HUES6 (cell line): ENCODE measurements at regions not wholly inside any gene's neighbourhood (a gene's known extent, or its start where the extent isn't known, plus 50 kb on each side); places are given as distances from the start of the nearest gene placed in this dataset.

Experiments
- H3K27ac ChIP-seq: 2 replicates; pipeline ENCODE4 v1.7.0; 2013; ENCODE audit warnings: low read depth, mild to moderate bottlenecking, low read length, inconsistent platforms
- H3K27me3 ChIP-seq: 2 replicates; pipeline ENCODE4 v1.6.1; 2013; ENCODE audit warnings: low read length; ENCODE audit not compliant: control insufficient read depth, insufficient read depth
- H3K36me3 ChIP-seq: 2 replicates; pipeline ENCODE4 v1.6.1; 2013; ENCODE audit warnings: low read length; ENCODE audit not compliant: control insufficient read depth, insufficient read depth
- H3K4me1 ChIP-seq: 2 replicates; pipeline ENCODE4 v1.6.1; 2013; ENCODE audit warnings: low read length; ENCODE audit not compliant: control insufficient read depth, insufficient read depth
- H3K4me3 ChIP-seq: 2 replicates; pipeline ENCODE4 v1.5.1; 2013; ENCODE audit warnings: low read depth, low read length
- H3K9ac ChIP-seq: one replicate; pipeline ENCODE4 v1.6.1; 2013; ENCODE audit warnings: mild to moderate bottlenecking, low read length
- H3K9me3 ChIP-seq: 2 replicates; pipeline ENCODE4 v1.6.1; 2013; ENCODE audit warnings: low read depth, low read length; ENCODE audit not compliant: control insufficient read depth, insufficient read depth

DNA sequence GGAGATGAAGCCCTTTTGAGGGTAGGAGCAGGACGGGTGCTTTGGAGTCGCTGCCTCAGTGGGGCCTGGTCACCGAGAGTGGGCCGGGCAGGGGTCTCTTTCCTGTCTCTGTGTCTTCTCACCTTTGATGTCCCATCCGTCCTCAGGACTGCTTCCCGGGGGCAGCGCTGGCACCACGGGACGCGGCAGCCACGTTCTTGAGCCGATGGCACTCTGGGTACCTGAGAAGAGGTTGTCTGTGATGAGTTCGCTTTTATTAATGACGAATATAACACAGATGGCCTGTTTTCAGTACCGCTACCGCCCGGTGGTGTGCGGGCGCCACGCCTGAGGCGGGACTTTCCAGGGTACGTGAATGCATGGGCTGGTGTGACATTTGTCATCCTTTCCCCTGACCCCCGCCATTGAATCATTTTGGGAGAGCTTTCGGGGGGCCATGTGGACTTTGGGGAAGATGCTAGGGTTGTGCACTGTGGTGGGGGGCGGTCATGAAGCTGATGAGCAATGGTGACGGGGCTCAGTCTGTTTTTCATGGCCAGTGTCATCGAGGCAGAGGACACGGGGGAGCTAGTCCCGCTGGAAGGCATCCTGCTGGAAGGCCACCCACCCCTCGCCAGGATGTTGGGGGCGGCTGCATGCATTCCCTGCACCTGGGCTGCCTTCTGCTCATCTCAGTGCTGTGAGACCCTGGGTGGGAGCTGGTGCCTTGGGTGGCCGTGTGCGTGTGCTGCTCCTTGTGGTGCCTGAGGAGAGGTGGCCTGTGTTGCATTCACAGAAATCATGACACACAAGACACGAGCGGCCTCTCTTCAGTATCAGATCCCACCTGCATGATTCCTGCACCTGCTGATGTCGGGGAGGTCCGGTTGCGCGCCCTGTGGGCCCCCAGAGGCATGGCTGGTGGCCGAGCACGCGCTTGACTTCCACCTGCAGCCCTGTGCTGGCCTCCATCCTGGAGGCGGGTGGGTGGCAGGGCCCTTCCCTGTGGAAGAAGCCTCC lies 162.5 kb upstream of the RTL1 start:
- peaks cover 19% of the 10 kb centered on the region; the same call in 1 of the 2 replicates for H3K36me3 ChIP-seq
- H3K4me3 ChIP-seq: no peak overlapping the region
- H3K27me3 ChIP-seq: 0 out of 2 replicates have a peak, but pooled peaks cover 4% of the 10 kb centered on the region

DNA sequence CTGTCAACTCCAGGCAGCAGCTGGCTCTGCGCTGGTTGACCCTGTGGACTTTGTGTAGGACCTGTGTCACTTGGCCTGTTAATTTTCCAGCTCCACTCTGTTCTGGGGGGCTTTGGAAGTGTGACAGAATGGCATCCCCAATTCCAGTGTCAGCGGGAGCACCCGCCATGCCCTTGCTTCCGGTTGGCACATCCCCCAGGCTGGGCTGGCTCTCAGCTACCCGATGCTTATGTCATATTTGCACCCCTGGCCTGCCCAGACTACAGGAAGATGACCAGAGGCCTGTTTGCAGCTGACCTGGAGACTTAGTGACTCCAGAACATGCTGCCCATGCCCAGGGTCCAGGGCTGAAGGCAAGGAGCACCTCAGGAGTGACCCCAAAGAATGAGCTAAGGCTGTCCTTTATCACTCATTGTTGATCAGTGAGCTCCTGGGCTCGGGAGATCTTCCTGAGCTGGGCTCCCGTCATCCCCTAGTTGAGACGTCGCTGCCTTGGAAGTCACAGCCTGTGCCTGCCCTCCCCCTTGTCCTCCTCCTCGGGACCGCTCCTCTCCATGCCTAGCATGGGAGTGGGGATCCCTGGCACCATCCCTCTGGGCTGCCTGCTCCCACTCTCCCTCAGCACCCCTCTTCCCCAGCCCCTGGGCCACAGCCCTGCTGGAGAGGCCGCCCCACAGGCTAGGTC lies 163.4 kb upstream of the RTL1 start:
- Histone ChIP-seq H3K9ac (no peak overlapping the region), H3K4me3 (no peak overlapping the region), H3K4me1 (peaks cover 7% of the 10 kb centered on the region; the same call in 1 of the 2 replicates), H3K9me3 (no peaks in the 10 kb centered on the region; the same call in 1 of the 2 replicates), H3K36me3 (peaks cover 13% of the 10 kb centered on the region; the same call in 1 of the 2 replicates), H3K27me3 (0 out of 2 replicates have a peak, but pooled peaks cover 4% of the 10 kb centered on the region), H3K27ac (no peak overlapping the region)

More for the DNA sequence above, 162.5 kb upstream of the RTL1 start:
- Histone ChIP-seq H3K27ac (no peak overlapping the region), H3K9ac (no peak overlapping the region), H3K4me1 (no peaks in the 10 kb centered on the region), H3K9me3 (no peaks in the 10 kb centered on the region; the same call in 1 of the 2 replicates)

DNA sequence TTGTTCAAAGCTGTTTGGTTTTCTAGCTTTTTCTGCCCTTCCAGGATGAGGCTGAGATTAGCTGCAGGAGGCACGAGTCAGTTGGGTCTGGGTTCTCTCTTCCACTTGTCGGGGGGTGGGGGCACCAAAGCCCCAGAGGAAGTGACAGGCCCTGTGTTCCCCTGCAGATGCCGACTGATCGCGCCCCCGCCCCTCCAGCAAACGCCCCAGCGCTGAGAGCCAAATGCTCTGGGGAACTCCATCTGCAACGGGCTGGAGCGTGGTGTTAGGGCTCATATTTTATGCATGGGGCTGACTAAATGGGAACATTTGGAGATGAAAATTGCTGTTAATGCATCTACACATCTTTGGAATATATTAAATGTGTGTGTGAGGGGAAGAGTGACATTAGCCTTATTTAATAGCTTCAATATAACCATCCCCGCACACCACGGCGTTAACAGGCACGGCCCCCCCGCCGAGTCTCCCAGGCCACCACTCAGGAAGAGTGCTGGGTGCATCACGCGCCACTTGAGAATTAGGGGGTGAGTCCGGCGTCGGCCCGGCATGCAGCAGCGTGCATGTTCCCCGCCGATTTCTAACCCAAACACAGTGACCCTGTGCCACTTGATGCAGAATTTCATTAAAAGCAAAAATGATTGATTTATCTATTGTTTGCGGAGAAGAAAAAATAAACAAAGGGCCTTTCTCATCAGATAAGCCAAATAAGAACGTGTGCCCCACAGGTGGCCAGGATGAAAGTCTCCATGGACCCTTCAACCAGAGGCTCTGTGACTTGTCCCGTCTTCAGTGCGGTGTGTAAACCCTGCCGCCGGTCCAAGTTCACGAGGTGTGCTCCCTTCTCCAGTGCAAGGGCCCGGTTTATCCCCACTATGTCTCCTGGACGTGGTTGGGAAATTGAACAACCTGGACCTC lies 165.0 kb upstream of the RTL1 start:
- Histone ChIP-seq H3K27ac (no peak overlapping the region), H3K36me3 (peaks cover 11% of the 10 kb centered on the region; the same call in 1 of the 2 replicates), H3K9me3 (no peaks in the 10 kb centered on the region; the same call in 1 of the 2 replicates), H3K27me3 (no peaks in the 10 kb centered on the region), H3K4me3 (no peak overlapping the region), H3K4me1 (peaks cover 23% of the 10 kb centered on the region), H3K9ac (no peak overlapping the region)

DNA sequence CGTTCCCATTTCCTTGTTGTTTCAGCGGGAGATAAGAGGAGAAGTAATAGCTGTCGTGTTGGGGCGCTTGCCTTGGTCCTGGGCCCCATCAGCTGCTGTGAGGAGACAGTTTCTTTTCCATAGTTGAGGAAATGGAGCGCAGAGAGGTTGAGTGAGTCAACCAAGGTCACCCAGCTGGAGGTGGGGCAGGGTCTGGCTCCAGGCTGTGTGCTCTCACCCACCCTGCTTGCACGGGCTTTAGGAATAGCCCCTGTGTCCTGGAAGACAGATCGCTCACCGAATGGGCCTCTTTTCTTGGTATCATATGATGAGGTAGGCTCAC lies 165.7 kb upstream of the RTL1 start:
- Histone ChIP-seq H3K9ac (no peak overlapping the region), H3K36me3 (peaks cover 6% of the 10 kb centered on the region; the same call in 1 of the 2 replicates), H3K27ac (no peak overlapping the region), H3K27me3 (no peaks in the 10 kb centered on the region), H3K4me3 (no peak overlapping the region), H3K4me1 (peaks cover 29% of the 10 kb centered on the region), H3K9me3 (no peaks in the 10 kb centered on the region; the same call in 1 of the 2 replicates)

DNA sequence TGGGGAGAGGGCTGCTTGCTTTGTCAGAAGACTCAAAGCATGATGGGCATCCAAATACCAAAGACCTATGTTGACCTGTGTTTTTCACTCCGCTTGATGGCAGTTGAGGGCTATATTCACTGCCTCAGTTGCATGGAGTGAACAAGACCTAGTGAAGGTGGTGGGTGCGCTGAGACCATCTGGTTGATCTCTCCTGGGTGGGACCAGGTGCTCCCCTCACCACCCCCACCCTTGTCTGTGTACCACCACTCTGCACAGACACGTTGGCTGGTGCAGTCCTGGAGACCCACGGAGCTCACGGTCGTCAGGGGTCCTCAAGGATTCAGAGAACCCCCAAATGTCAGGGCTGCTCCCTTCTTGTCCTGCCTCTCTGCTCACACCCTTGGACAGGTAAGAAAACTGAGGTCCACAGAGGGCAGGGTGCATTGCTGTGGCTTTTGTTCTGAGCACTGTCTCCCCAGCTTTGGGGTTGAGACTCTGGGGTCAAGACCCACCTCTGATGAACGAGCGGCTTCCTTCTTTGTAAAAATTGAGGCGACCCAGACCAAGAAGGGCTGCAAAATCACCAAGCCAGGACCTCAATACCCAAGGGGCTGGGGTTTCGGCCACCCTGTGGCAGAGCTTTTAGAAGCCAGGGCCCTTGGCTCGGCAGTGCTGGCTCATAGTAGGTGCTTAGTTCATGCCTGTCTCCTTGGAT lies 166.3 kb upstream of the RTL1 start:
- Histone ChIP-seq H3K27ac (no peak overlapping the region), H3K9me3 (no peaks in the 10 kb centered on the region; the same call in 1 of the 2 replicates), H3K36me3 (peaks cover 5% of the 10 kb centered on the region; the same call in 1 of the 2 replicates), H3K4me1 (peaks cover 30% of the 10 kb centered on the region), H3K4me3 (no peak overlapping the region), H3K9ac (no peak overlapping the region), H3K27me3 (peaks cover under 1% of the 10 kb centered on the region; the same call in 1 of the 2 replicates)

DNA sequence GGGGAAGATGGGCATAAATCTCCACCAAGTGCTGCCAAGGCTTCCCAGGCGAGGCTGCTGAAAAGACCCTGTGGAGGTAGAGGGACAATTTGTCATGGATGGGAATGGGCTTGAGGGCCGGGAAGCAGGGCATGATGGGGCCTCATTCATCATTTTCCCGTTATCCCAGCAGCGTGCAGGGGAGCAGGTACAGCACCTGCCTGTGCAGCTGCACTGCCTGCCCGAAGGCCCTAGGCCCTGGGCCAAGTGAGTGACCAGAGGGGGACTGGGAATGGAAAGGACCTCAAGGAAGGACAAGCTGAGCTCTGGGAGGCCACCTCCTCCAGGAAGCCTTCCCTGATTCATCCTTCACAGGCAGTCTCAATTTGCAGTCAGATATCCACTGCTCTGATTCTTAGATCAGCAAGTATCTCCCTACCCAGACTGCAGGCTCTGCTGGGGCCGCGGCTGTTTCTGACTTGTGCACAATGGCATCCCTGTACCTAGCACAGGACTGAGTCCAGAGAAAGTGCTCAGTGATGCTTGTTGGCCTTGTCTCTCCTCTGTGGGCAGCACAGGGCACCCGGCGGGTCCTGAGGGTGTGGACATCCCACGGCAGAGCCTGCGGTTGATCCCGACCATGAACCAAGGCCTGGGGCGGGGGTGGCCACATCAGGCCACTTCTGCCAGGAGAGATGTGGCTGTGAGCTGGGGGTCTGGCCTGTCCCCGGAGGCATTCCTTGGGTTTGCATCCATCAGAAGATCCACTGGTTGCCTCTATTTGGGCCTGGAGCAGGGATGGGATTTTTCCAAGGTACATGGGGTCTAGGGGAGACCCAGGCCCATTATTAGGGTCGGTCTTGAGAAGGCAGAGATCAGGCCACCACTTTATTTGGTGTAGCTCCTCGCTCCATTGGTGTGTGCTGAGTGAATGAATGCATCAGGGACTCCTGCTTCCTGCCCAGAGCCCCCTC lies 167.3 kb upstream of the RTL1 start:
- Histone ChIP-seq H3K4me3 (no peak overlapping the region), H3K9ac (no peak overlapping the region), H3K27me3 (peaks cover 10% of the 10 kb centered on the region; the same call in 1 of the 2 replicates), H3K9me3 (no peaks in the 10 kb centered on the region; the same call in 1 of the 2 replicates), H3K36me3 (peaks cover 4% of the 10 kb centered on the region; the same call in 1 of the 2 replicates), H3K4me1 (peaks cover 30% of the 10 kb centered on the region), H3K27ac (no peak overlapping the region)

DNA sequence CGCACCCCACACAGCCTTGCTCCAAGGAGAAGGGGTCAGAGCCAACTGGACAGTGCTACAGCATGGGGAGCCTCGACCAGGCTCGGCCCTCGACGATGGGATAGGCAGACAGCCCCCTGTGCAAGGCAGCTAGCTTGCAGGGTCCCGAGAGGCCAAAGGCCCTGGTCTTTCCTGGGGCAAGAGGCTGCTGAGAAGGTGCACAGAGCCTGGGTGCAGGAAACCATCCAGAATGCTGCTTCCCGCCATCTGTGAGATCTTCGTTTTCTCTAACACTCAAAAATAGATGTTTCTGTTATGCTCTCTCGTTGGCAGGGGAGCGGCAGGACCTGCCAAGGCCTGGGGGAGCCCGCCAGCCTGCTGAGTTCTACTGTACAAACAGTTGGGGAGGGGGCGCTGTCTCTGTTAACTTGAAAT lies 168.0 kb upstream of the RTL1 start:
- Histone ChIP-seq H3K27ac (no peak overlapping the region), H3K9me3 (no peaks in the 10 kb centered on the region; the same call in 1 of the 2 replicates), H3K4me3 (no peak overlapping the region)

DNA sequence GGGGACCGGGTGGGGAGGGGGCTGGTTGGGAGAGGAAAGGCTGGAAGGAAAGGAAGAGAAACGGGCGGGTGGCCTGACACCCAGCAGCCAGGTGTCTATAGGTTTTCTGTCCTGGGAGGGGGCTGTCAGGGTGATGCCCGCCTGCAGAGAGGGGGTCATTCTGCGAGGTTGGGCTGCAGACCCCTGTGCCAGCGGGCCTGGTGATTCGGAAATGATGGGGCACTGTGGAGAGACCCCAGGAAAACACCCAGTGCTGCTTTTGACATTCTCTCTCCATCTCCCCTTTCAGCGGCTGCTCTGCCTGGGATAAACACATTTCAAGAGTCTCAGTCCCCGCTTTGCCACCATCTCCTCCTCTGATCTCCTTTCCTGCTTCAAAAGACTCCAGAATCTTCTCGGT lies 168.5 kb upstream of the RTL1 start:
- peaks cover 3% of the 10 kb centered on the region; the same call in 1 of the 2 replicates for H3K36me3 ChIP-seq
- no peaks in the 10 kb centered on the region; the same call in 1 of the 2 replicates for H3K9me3 ChIP-seq
- peaks cover 21% of the 10 kb centered on the region for H3K27me3 ChIP-seq
- no peak overlapping the region for H3K9ac ChIP-seq
- no peak overlapping the region for H3K27ac ChIP-seq
- H3K4me3 ChIP-seq: no peak overlapping the region
- peaks cover 37% of the 10 kb centered on the region for H3K4me1 ChIP-seq

More for the DNA sequence above, 168.0 kb upstream of the RTL1 start:
- H3K36me3 ChIP-seq: peaks cover 3% of the 10 kb centered on the region; the same call in 1 of the 2 replicates
- peaks cover 15% of the 10 kb centered on the region for H3K27me3 ChIP-seq
- H3K4me1 ChIP-seq: peaks cover 32% of the 10 kb centered on the region
- no peak overlapping the region for H3K9ac ChIP-seq

DNA sequence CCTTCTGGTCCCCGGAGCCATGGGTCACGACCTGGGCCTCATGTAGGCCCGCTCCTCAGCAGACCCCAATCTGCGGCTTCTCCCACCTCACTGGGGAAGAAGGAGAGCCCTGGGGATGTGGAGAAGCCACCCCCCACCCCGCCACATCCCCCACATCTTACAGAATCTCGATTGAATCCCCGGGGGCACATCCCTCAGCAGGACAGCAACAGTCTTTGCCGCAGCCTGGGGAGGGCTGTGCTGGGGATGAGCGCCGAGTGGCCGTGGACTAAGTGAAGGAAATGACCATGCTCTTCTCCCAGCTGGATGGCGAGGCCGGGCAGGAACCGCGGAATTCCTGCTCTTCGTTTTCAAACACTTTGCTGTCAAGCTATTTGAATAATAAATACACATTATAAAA lies 169.0 kb upstream of the RTL1 start:
- Histone ChIP-seq H3K27me3 (peaks cover 24% of the 10 kb centered on the region), H3K27ac (no peak overlapping the region), H3K36me3 (peaks cover 3% of the 10 kb centered on the region; the same call in 1 of the 2 replicates), H3K4me1 (peaks cover 38% of the 10 kb centered on the region), H3K9me3 (no peaks in the 10 kb centered on the region), H3K9ac (no peak overlapping the region), H3K4me3 (no peak overlapping the region)
